IPS-NIHi7 (cell line): ENCODE measurements at regions not wholly inside any gene's neighbourhood (a gene's known extent, or its start where the extent isn't known, plus 50 kb on each side); places are given as distances from the start of the nearest gene placed in this dataset.
"Not testable (repeated sequence)": the region's sequence is repeated elsewhere in the genome, so short reads cannot be mapped to it uniquely, and the experiment has no call there.

ENCODE experiments used
- DNase-seq: peaks from one replicate; pipeline ENCODE4 v3.0.0; 2012; ENCODE audit warnings: mixed read lengths; ENCODE audit errors: extremely low spot score

- DNase-seq: no peak
These were observed 253.9 kb downstream of the AGTPBP1 start for GRCh38 chr9:85487872-85488271.

- DNase-seq: no peak
These were observed 257.5 kb downstream of the AGTPBP1 start for GRCh38 chr9:85484235-85484634.

DNA sequence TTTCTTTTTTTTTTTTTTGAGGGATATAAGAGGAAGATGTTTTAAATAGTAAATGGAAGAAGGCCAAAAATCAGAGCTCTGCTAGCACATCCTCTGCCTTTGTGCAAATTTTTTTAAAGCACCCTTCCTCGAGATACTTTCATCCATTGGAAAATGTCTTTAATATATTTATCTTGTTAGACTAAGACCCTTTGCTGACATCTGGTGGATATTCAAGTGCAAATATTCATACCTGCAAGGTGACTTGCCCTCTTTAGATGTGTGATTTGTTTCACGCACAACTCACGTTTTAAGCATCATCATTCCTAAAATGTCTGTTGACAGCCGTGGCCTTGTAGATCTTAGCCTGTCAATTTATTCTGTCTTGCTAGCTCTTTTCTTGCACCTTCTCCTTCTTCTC, 258.5 kb downstream of the AGTPBP1 start:
- no peak for DNase-seq

GRCh38 chr9:85479305-85479704, 262.4 kb downstream of the AGTPBP1 start:
- no peak for DNase-seq

GRCh38 chr9:85478847-85479246, 262.9 kb downstream of the AGTPBP1 start:
- no peak for DNase-seq

- not testable (repeated sequence) for DNase-seq
These were observed 266.9 kb downstream of the AGTPBP1 start for GRCh38 chr9:85474896-85475295.

DNA sequence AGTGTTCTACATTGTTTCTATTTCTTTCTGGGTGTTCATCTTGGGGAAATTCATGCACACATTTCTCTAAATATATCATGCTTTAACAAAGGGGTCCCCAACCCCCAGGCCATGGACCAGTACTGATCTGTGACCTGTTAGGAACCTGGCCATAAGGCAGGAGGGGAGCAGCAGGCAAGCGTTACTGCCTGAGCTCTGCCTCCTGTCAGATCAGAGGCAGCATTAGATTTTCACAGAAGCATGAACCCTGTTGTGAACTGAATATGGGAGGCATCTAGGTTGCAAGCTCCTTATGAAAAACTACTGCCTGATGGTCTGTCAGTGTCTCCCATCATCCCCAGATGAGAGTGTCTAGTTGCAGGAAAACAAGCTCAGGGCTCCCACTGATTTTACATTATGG, 270.0 kb downstream of the AGTPBP1 start:
- no peak for DNase-seq

- DNase-seq: no peak
These were observed 272.7 kb downstream of the AGTPBP1 start for GRCh38 chr9:85469041-85469440.

DNA sequence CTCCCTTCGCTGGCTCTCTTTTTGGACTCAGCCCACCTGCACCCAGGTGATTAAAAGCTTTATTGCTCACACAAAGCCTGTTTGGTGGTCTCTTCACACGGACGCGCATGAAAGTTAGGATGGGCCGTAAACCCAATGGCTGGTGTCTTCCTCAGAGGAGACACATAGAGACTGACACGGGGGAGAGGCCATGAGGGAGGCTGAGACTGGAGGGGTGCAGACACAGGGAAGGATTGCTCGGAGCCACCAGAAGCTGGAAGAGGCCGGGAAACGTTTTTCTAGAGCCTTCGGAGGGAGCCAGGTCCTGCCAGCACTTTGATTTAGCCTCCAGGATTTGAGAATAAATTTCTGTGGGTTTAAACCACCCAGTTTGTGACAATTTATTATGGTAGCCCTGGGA, 274.9 kb downstream of the AGTPBP1 start:
- DNase-seq: no peak

GRCh38 chr9:85458114-85458864, 283.5 kb downstream of the AGTPBP1 start:
- DNase-seq: not testable (repeated sequence)

GRCh38 chr9:85453850-85454249, 287.9 kb downstream of the AGTPBP1 start:
- DNase-seq: no peak

- no peak for DNase-seq
These were observed 288.9 kb downstream of the AGTPBP1 start for GRCh38 chr9:85452841-85453240.

DNA sequence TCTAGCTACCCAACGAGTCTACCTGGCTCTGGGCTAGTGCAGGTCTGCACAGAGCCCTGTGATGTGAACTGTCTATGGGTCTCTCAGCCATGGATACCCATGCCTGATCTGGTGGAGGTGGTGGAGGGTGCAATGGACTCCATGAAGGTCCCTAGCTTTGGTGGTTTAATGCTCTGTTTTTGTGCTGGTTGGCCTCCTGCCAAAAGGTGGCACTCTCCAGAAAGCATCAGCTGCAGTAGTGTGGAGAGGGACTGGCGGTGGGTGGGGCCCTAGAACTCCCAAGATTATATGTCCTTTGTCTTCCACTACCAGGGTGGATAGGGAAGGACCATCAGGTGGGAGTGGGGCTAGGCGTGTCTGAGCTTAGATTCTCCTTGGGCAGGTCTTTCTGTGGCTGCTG, 290.1 kb downstream of the AGTPBP1 start:
- DNase-seq: no peak

- no peak for DNase-seq
These were observed 295.9 kb downstream of the AGTPBP1 start for GRCh38 chr9:85445887-85446286.

DNA sequence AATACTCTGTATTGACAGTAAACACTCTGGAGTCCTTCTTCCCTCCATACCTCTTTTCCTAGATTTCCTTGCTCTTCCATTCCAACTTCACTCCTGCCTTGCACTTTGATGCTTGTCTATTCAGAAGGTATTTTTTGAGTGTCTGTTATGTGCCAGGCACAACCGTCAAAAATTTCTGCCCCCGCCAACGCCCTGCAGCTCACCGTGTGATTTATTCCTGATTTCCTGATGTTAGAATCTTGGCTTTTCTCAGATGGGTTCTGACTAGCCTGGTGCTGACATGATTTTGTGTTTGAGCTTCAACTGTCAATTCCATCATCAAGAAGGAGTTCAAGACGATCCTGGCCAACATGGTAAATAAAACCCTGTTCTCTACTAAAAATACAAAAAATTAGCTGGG, 297.5 kb downstream of the AGTPBP1 start:
- no peak for DNase-seq

DNA sequence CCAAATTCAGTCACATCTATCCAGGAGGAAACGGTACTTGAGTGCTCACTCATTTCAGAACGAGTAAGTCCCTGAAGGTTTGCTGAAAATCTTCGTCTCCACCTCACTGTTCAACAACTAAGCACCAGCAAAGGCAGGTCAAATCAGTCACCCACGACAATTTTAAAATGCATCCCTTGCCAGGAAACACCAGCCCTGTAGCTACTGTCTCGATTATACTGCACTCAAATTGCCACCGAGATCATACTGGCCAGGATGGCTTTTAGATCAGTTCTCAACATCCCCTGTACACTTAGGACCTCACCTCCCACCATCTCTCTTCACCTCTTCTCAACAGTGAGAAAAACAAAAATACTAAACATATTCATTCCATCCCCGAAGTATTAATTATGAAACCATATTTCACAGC, 298.6 kb downstream of the AGTPBP1 start:
- no peak for DNase-seq

DNA sequence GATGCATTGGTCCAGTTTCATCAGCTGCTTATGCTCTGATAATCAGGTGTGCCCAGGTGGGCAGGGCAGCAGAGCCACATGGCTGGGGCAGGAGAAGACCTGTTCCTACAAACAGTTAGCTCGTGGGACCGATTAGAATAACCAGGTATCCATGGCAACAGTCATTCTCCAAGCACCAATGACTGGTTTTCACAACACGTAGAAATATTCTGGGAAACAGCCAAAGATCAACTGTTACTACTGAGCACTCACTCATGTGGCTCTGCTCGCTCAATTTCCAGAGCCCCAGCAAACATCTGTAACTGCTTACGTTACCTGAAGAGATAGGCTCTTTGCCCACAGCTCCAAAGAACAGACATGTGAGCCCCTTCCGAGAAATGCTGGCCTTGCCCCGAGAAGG, 302.0 kb downstream of the AGTPBP1 start:
- no peak for DNase-seq

DNA sequence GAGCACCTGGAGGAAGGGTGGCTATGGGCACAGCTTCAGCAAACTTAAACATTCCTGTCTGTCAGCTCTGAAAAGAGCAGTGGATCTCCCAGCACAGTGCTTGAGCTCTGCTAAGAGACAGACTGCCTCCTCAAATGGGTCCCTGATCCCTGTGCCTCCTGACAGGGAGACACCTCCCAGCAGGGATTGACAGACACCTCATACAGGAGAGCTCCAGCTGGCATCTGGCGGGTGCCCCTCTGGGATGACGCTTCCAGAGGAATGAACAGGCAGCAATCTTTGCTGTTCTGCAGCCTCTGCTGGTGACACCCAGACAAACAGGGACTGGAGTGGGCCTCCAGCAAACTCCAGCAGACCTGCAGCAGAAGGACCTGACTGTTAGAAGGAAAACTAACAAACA, 307.8 kb downstream of the AGTPBP1 start:
- DNase-seq: not testable (repeated sequence)

GRCh38 chr9:85433551-85433950, 308.2 kb downstream of the AGTPBP1 start:
- not testable (repeated sequence) for DNase-seq

DNA sequence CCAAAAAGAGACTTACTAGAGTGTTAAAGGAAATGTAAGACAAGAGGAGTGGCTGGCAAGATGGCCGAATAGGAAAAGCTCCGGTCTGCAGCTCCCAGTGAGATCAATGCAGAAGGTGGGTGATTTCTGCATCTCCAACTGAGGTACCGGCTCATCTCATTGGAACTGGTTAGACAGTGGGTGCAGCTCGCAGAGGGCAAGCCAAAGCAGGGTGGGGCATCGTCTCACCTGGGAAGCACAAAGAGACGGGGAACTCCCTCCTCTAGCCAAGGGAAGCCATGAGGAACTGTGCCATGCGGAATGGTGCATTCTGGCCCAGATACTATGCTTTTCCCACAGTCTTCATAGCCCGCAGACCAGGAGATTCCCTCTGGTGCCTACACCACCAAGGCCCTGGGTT, 308.7 kb downstream of the AGTPBP1 start:
- no peak for DNase-seq

- DNase-seq: no peak
These were observed 309.2 kb downstream of the AGTPBP1 start for GRCh38 chr9:85432599-85432998.

DNA sequence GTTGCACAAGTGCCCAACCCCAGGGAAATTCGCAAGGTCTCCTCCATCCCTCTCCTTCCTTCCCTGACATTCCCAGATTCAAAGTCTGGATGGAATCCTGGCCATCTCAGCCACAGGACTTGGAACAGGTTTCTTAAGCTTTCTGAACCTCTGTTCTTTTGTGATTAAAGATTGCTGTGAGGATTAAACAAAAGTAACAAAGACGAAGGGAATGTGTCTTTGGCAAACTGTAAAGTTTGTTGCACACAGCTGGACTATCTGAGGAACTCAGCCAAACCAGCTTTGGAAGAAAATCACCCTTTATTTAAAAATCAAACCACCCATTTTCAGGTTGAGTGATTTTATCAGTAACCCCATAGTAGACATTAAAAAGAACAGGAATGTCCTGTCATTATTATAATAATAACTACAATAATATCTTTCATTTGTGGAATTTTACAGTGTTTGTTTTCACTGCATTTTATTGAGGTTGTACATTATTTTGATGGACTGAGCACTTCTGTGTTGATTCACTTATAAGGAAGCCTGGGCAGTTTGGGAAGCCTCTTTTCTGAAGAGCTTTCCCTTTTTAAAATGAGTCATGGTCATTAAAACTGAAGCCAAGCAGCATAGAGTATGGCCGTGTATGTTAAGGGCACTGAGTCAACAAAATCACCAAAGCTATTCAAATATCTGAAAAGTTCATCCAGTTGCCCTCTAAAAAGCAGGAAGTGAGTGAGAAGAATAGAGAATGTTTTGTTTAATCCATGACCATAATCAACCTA, 310.2 kb downstream of the AGTPBP1 start:
- DNase-seq: no peak

DNA sequence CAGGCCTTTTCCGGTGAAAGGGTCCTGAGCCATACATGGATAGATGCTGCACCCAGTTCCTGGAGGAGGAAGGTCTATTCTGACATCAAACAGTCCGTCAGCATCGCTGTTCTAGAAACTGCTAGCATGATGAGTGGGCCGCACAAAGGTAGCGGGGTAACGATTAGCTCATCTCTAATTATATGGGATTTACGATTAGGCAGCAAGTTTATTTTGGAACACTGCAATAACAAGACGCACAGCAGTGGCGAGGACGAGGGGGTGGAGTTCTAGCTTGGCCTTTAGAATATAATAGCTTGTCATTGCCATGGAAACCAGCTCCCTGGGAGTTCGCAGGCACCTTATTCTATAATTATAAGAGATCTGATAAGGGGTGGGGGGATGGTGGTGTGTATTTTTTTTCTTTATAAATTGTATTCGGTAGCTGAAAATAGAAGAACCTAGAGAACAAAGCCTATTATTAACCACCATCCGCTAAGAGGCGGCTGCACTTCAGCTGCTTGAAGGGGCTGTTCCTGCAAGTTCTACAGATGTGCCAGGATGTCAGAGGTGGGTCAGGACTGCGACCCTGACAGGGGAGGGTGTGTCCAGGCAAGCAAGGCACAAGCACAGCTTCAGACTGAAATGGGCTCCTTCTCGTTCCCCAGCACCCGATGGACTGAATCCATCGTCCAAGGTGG, 311.0 kb downstream of the AGTPBP1 start:
- DNase-seq: no peak
